DOHH2 (cell line): ENCODE measurements at regions not wholly inside any gene's neighbourhood (a gene's known extent, or its start where the extent isn't known, plus 50 kb on each side); places are given as distances from the start of the nearest gene placed in this dataset.

Experiments
- EZH2phosphoT487 ChIP-seq: fragments of 200-600 bp; sonication (generic); IDR thresholded peaks from 2 replicates; pipeline ENCODE4 v1.6.1; 2017; ENCODE audit warnings: borderline replicate concordance, mild to moderate bottlenecking, antibody characterized with exemption, low read length, moderate library complexity, mixed read lengths
- TF ChIP-seq, protein P1 (sequence below): fragments of 200-600 bp; sonication (generic); IDR thresholded peaks from one replicate; pipeline ENCODE4 v1.5.1; 2014; ENCODE audit warnings: antibody characterized with exemption, mild to moderate bottlenecking, low read depth, low read length; ENCODE audit not compliant: poor library complexity, severe bottlenecking

DNA sequence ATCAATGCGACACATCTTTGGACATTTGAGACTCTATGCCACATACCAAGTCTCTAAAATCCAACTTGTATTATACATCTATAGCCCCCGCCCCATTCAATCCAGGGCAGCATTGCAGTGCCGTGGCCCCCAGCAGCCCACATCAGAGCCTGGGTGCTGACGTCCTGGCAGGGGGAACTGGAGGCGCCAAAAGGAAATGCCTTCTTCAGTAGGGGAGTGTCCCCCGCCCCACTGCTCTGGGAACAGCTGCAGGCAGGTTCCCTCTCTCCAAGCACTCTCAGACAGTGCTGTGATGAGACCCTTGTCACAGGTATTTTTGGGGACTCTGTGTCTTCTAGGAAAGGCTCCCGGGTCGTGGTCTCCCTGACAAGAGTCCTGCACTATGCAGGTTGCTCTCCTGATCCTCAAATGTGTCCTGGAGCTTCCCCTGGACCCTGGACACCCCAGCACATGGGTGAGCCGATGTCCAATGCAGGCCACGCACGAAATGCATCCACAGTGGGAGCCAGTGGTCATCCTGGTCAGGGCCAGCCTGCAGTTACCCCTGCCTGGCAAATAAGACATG, 188.7 kb downstream of the RTP5 start:
- TF ChIP-seq, protein P1, sequence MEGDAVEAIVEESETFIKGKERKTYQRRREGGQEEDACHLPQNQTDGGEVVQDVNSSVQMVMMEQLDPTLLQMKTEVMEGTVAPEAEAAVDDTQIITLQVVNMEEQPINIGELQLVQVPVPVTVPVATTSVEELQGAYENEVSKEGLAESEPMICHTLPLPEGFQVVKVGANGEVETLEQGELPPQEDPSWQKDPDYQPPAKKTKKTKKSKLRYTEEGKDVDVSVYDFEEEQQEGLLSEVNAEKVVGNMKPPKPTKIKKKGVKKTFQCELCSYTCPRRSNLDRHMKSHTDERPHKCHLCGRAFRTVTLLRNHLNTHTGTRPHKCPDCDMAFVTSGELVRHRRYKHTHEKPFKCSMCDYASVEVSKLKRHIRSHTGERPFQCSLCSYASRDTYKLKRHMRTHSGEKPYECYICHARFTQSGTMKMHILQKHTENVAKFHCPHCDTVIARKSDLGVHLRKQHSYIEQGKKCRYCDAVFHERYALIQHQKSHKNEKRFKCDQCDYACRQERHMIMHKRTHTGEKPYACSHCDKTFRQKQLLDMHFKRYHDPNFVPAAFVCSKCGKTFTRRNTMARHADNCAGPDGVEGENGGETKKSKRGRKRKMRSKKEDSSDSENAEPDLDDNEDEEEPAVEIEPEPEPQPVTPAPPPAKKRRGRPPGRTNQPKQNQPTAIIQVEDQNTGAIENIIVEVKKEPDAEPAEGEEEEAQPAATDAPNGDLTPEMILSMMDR: no peak
- no peak for TF ChIP-seq EZH2phosphoT487
